Right lobe of liver (tissue), 6 donors: ENCODE measurements at regions not wholly inside any gene's neighbourhood (a gene's known extent, or its start where the extent isn't known, plus 50 kb on each side); places are given as distances from the start of the nearest gene placed in this dataset.

Experiments
- ATAC-seq, 4 donors: fragments of 200-7000 bp; cut with Tn5 transposase; one replicate each; pipeline ENCODE4 v1.9.1; 2020; ENCODE audit warnings: mild to moderate bottlenecking in 4 of 4, moderate library complexity in 4 of 4
- DNase-seq, 3 donors: peaks; one replicate each; pipeline ENCODE4 v3.0.0-alpha.2; 2020
- H3K27ac ChIP-seq, 3 donors: fragments of 200-600 bp; one replicate each; pipeline ENCODE4 v1.8.0; 2022
- H3K27me3 ChIP-seq, 2 donors: fragments of 200-600 bp; one replicate each; pipeline ENCODE4 v1.8.0; 2022
- H3K36me3 ChIP-seq, 4 donors: fragments of 200-600 bp; sonication (generic) in 1 of 4; one replicate each; pipeline versions ENCODE4 v1.5.1 to v1.8.0; 2017 to 2022; ENCODE audit warnings: control low read depth in 1 of 4
- H3K4me1 ChIP-seq, 4 donors: fragments of 200-600 bp; sonication (generic) in 1 of 4; one replicate each; pipeline versions ENCODE4 v1.5.1 to v1.8.0; 2017 to 2022; ENCODE audit warnings: control low read depth in 1 of 4
- H3K4me3 ChIP-seq, 3 donors: fragments of 200-600 bp; one replicate each; pipeline ENCODE4 v1.8.0; 2022
- H3K9me3 ChIP-seq, 4 donors: fragments of 200-600 bp; sonication (generic) in 1 of 4; one replicate each; pipeline versions ENCODE4 v1.5.1 to v1.8.0; 2017 to 2022; ENCODE audit warnings: control low read depth in 1 of 4
- POLR2A ChIP-seq: fragments of 450-650 bp; IDR thresholded peaks from one replicate; pipeline ENCODE4 v1.6.1; 2017; ENCODE audit warnings: antibody characterized with exemption, mild to moderate bottlenecking
- WGBS: methylation state at CpG from one replicate; pipeline ENCODE4 v1.1.6; 2018; ENCODE audit warnings: low coverage, low lambda C conversion rate; ENCODE audit not compliant: insufficient coverage; ENCODE audit errors: missing lambda C conversion rate; 5-methylcytosine and 5-hydroxymethylcytosine counted together
- intact Hi-C, 2 donors: fragments of 100-400 bp; cut with DNase I; formaldehyde crosslinking; loops; one replicate each; pipeline versions ENCODE4 v1.11.2 to v1.14.1; 2022
- TF ChIP-seq, protein P1 (sequence below), 4 donors: fragments of 200-600 bp in 3 of 4; fragments of 450-650 bp in 1 of 4; IDR thresholded peaks; one replicate each; pipeline versions ENCODE4 v1.5.1 to v1.8.0; 2016 to 2022; ENCODE audit warnings: antibody characterized with exemption in 4 of 4, mild to moderate bottlenecking in 2 of 4
- donor health status: DM: no; HTN: yes; CAD: no.
- donor health status: DM: no; HTN: no; CAD: no.
- donor health status: DM: no; HTN: no; CAD: no.
- donor health status: DM: no; HTN: yes; CAD: no.
- donor health status: DM: no; HTN: yes; CAD: no.

DNA sequence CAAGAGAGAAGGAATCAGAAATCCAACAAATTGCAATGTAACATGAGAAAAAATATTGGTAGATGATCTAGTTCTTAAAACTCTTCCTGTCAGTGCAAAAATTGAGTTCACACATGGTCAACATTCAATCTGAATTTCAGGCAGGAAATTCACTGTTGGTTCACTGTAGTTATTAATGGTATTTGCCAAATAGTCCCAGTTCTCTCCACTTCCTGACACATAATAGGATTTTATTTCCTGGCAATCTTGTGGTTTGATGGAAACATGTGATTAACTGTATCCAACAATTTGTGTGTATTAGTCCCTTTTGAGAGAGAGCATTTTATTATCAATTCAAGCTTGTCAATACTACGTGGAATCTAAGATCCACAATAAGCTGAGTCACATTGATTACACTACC, 1103.1 kb downstream of the ROBO2 start:
- Histone ChIP-seq H3K27me3 (no peaks in the 10 kb centered on the region), H3K27ac (no peak overlapping the region), H3K4me3 (no peak overlapping the region), H3K4me1 (no peaks in the 10 kb centered on the region), H3K36me3 (no peaks in the 10 kb centered on the region), H3K9me3 (no peaks in the 10 kb centered on the region)
- intact Hi-C loops, result no loop called here
- no peak for DNase-seq
- TF ChIP-seq, protein P1, sequence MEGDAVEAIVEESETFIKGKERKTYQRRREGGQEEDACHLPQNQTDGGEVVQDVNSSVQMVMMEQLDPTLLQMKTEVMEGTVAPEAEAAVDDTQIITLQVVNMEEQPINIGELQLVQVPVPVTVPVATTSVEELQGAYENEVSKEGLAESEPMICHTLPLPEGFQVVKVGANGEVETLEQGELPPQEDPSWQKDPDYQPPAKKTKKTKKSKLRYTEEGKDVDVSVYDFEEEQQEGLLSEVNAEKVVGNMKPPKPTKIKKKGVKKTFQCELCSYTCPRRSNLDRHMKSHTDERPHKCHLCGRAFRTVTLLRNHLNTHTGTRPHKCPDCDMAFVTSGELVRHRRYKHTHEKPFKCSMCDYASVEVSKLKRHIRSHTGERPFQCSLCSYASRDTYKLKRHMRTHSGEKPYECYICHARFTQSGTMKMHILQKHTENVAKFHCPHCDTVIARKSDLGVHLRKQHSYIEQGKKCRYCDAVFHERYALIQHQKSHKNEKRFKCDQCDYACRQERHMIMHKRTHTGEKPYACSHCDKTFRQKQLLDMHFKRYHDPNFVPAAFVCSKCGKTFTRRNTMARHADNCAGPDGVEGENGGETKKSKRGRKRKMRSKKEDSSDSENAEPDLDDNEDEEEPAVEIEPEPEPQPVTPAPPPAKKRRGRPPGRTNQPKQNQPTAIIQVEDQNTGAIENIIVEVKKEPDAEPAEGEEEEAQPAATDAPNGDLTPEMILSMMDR (IDR thresholded peaks at IDR 0.05), result no peak
- TF ChIP-seq POLR2A, result no peak
- 65% methylated on average over 1 of the region's 1 CpG for WGBS
- no peak for ATAC-seq

DNA sequence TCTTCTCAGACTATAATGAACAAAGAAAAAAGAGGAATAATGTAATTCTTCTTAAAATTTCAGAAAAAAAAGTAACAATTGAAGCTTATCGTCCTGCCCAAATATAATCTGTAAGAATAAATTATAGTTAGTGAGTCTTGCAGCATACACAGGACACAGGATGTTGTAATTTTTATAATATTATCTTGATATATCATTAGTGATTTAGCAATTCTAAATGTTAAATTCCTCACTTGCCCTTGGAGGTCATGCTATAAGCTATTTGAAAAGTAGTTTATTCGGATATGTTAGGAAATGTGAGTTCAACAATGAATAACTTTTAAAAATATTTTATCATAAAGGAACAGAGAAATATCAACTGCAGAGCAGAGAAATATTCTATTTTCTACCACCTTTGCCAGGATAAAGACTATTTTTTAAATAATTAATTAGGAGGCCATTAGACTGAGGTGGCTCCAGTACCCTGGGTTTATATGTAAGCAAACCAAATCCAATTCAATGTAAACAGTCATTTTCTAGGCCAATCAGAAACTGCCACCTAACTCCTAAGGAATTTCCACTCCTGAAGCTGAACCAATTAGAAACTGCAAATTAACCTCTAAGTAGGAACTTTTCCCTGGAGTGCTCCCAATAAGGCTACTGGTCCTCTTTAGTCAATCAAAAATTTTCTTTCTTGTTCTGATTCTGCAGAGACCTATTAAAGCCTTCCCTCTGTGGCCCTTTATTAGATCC, 1109.3 kb downstream of the ROBO2 start:
- intact Hi-C loops, result no loop called here
- Histone ChIP-seq H3K9me3 (no peaks in the 10 kb centered on the region), H3K27ac (no peak overlapping the region), H3K27me3 (no peaks in the 10 kb centered on the region), H3K4me3 (no peak overlapping the region), H3K36me3 (no peaks in the 10 kb centered on the region), H3K4me1 (no peaks in the 10 kb centered on the region)
- no peak for TF ChIP-seq POLR2A
- TF ChIP-seq, protein P1 (IDR thresholded peaks at IDR 0.05), result no peak
- WGBS, result 53% methylated on average over 2 of the region's 2 CpGs
- no peak for ATAC-seq
- no peak for DNase-seq

DNA sequence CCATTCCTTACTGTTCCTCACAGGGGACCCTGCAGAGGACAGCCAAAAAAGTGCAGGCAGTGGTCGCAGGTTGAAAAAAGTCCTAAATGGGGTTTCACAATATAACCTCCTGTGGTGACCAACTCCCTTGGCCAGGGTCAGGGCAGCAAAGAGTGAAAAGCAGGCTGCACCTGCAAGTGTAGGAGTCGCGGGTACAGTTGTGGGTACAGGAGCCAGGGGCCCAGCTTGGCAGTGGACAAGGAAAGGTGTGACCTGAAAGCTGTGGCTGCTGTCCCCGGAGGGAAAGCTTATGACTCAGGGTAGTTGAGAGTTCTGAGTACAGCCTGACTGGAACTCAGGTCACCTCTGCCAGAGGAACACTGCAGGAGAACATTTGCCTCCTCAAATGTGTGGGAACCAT, 1114.1 kb downstream of the ROBO2 start:
- Histone ChIP-seq H3K4me1 (no peaks in the 10 kb centered on the region), H3K27ac (no peak overlapping the region), H3K27me3 (no peaks in the 10 kb centered on the region), H3K9me3 (no peaks in the 10 kb centered on the region), H3K36me3 (no peaks in the 10 kb centered on the region), H3K4me3 (no peak overlapping the region)
- ATAC-seq, result peak in 1 of 4 donors; percentile 10
- WGBS, result 91% methylated on average over 1 of the region's 4 CpGs
- intact Hi-C loops, result no loop called here
- TF ChIP-seq, protein P1 (IDR thresholded peaks at IDR 0.05), result no peak
- no peak for TF ChIP-seq POLR2A
- no peak for DNase-seq

DNA sequence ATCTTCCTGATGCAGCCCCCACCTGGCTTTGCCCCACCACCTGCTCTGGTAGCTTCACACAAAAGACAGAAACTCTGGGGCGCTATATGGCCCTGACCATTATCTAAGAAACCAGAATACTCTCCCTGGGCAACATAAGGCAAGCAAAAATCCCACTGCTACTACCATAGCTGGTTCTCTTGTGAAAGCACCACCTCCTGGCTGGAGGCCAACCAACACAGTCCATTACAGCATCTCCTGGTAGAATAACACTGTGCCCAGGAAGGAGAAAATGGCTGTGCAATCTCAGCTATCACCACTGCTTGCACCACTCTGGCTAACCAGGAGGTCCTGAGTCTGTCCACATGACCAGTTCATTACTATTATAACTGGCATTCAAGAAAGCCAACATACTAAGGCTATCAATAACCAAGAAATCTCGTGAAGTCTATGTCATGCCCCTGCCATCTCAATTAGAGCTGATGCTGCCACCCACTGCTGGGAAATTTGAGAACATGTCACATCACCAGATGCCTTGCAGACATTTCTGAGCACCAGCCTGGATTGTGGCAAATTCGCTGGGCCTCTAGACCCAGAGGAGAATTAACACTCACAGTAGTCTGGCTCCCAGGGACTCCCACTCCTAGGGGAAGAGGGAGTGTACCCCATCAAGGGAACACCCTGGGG, 1114.8 kb downstream of the ROBO2 start:
- H3K4me3 ChIP-seq, result no peak overlapping the region
- H3K27ac ChIP-seq, result no peak overlapping the region
- no peaks in the 10 kb centered on the region for H3K9me3 ChIP-seq
- no peak for ATAC-seq
- intact Hi-C loops, result no loop called here
- WGBS, result 46% methylated on average over 2 of the region's 3 CpGs
- no peaks in the 10 kb centered on the region for H3K4me1 ChIP-seq
- H3K36me3 ChIP-seq, result no peaks in the 10 kb centered on the region
- no peak for DNase-seq
- TF ChIP-seq, protein P1 (IDR thresholded peaks at IDR 0.05), result no peak
- no peak for TF ChIP-seq POLR2A
- H3K27me3 ChIP-seq, result no peaks in the 10 kb centered on the region
